ENCODE measurements at regions not wholly inside any gene's neighbourhood (a gene's known extent, or its start where the extent isn't known, plus 50 kb on each side); places are given as distances from the start of the nearest gene placed in this dataset.

- DNase-seq (ENCODE audit: low spot score): no peak
These were observed 274.7 kb upstream of the MTPN start for GRCh38 chr7:136251826-136252225.

GRCh38 chr7:136247211-136247610 is 270.1 kb upstream of the MTPN start:
- no peak for DNase-seq (ENCODE audit: low spot score)

GRCh38 chr7:136245327-136246004 is 268.3 kb upstream of the MTPN start:
- no peak for DNase-seq (ENCODE audit: low spot score)

GRCh38 chr7:136234040-136234439 is 256.9 kb upstream of the MTPN start:
- DNase-seq (ENCODE audit: low spot score): no peak

GRCh38 chr7:136230210-136230609 is 253.1 kb upstream of the MTPN start:
- no peak for DNase-seq (ENCODE audit: low spot score)

GRCh38 chr7:136229790-136230189 is 252.6 kb upstream of the MTPN start:
- no peak for DNase-seq (ENCODE audit: low spot score)

- DNase-seq (ENCODE audit: low spot score): no peak
These were observed 251.0 kb upstream of the MTPN start for GRCh38 chr7:136228171-136228570.

- DNase-seq (ENCODE audit: low spot score): no peak
These were observed 237.2 kb upstream of the MTPN start for GRCh38 chr7:136214356-136214755.

GRCh38 chr7:136213012-136213411 is 235.9 kb upstream of the MTPN start:
- no peak for DNase-seq (ENCODE audit: low spot score)

- no peak for DNase-seq (ENCODE audit: low spot score)
These were observed 233.5 kb upstream of the MTPN start for GRCh38 chr7:136210664-136211063.

- DNase-seq (ENCODE audit: low spot score): no peak
These were observed 232.9 kb upstream of the MTPN start for GRCh38 chr7:136210079-136210478.

GRCh38 chr7:136205956-136206355 is 228.8 kb upstream of the MTPN start:
- no peak for DNase-seq (ENCODE audit: low spot score)

- DNase-seq (ENCODE audit: low spot score): no peak
These were observed 221.0 kb upstream of the MTPN start for GRCh38 chr7:136198168-136198567.

GRCh38 chr7:136194878-136195277 is 217.7 kb upstream of the MTPN start:
- DNase-seq (ENCODE audit: low spot score): no peak

GRCh38 chr7:136193940-136194339 is 216.8 kb upstream of the MTPN start:
- DNase-seq (ENCODE audit: low spot score): no peak

GRCh38 chr7:136189506-136189998 is 212.4 kb upstream of the MTPN start:
- no peak for DNase-seq (ENCODE audit: low spot score)

GRCh38 chr7:136186281-136186680 is 209.1 kb upstream of the MTPN start:
- no peak for DNase-seq (ENCODE audit: low spot score)

GRCh38 chr7:136184719-136185118 is 207.6 kb upstream of the MTPN start:
- DNase-seq (ENCODE audit: low spot score): no peak

- DNase-seq (ENCODE audit: low spot score): no peak
These were observed 206.8 kb upstream of the MTPN start for GRCh38 chr7:136183981-136184380.

- DNase-seq (ENCODE audit: low spot score): no peak
These were observed 203.8 kb upstream of the MTPN start for GRCh38 chr7:136180984-136181383.

GRCh38 chr7:136179851-136180721 is 202.9 kb upstream of the MTPN start:
- no peak for DNase-seq (ENCODE audit: low spot score)

GRCh38 chr7:136179154-136179553 is 202.0 kb upstream of the MTPN start:
- DNase-seq (ENCODE audit: low spot score): no peak

GRCh38 chr7:136174477-136175125 is 197.4 kb upstream of the MTPN start:
- no peak for DNase-seq (ENCODE audit: low spot score)

All from kidney tubule cell (primary cell).